T-helper 2 cell (primary cell): ENCODE measurements at regions not wholly inside any gene's neighbourhood (a gene's known extent, or its start where the extent isn't known, plus 50 kb on each side); places are given as distances from the start of the nearest gene placed in this dataset.
"Not testable (repeated sequence)": the region's sequence is repeated elsewhere in the genome, so short reads cannot be mapped to it uniquely, and the experiment has no call there.

Experiments
- DNase-seq, 5 experiments: peaks; one replicate each; pipeline versions ENCODE4 v3.0.0 to v3.0.0-alpha.2; 2012 to 2022

- no peak for DNase-seq
Observed at GRCh38 chr15:81899730-81900129, 146.1 kb downstream of the MEX3B start.

- DNase-seq, result no peak
Observed at GRCh38 chr15:81899024-81899423, 146.8 kb downstream of the MEX3B start.

- DNase-seq, result no peak
Observed at GRCh38 chr15:81897057-81897677, 148.7 kb downstream of the MEX3B start.

- no peak for DNase-seq
Observed at GRCh38 chr15:81896356-81896755, 149.5 kb downstream of the MEX3B start.

GRCh38 chr15:81895723-81896122, 150.1 kb downstream of the MEX3B start:
- no peak for DNase-seq

- DNase-seq, result no peak
Observed at GRCh38 chr15:81894061-81894460, 151.8 kb downstream of the MEX3B start.

- DNase-seq, result no peak
Observed at GRCh38 chr15:81893182-81893835, 152.5 kb downstream of the MEX3B start.

GRCh38 chr15:81890496-81890895, 155.3 kb downstream of the MEX3B start:
- DNase-seq, result no peak

GRCh38 chr15:81889485-81889881, 156.3 kb downstream of the MEX3B start:
- DNase-seq, result no peak

GRCh38 chr15:81888748-81889484, 156.9 kb downstream of the MEX3B start:
- DNase-seq, result no peak

- DNase-seq, result no peak
Observed at GRCh38 chr15:81887912-81888311, 157.9 kb downstream of the MEX3B start.

GRCh38 chr15:81887188-81887587, 158.6 kb downstream of the MEX3B start:
- not testable (repeated sequence) for DNase-seq

GRCh38 chr15:81886591-81886990, 159.2 kb downstream of the MEX3B start:
- no peak for DNase-seq

GRCh38 chr15:81886080-81886479, 159.7 kb downstream of the MEX3B start:
- no peak for DNase-seq

GRCh38 chr15:81885135-81885534, 160.7 kb downstream of the MEX3B start:
- no peak for DNase-seq

- DNase-seq, result no peak
Observed at GRCh38 chr15:81882504-81882903, 163.3 kb downstream of the MEX3B start.

GRCh38 chr15:81880833-81881232, 165.0 kb downstream of the MEX3B start:
- no peak for DNase-seq

- no peak for DNase-seq
Observed at GRCh38 chr15:81880314-81880713, 165.5 kb downstream of the MEX3B start.

- not testable (repeated sequence) for DNase-seq
Observed at GRCh38 chr15:81875717-81876116, 170.1 kb downstream of the MEX3B start.

- not testable (repeated sequence) for DNase-seq
Observed at GRCh38 chr15:81870746-81871106, 175.1 kb downstream of the MEX3B start.

- not testable (repeated sequence) for DNase-seq
Observed at GRCh38 chr15:81870062-81870745, 175.6 kb downstream of the MEX3B start.

GRCh38 chr15:81869161-81869954, 176.5 kb downstream of the MEX3B start:
- no peak for DNase-seq
